HEK293 (cell line): ENCODE measurements at regions not wholly inside any gene's neighbourhood (a gene's known extent, or its start where the extent isn't known, plus 50 kb on each side); places are given as distances from the start of the nearest gene placed in this dataset.

Experiments
- CTCF ChIP-seq: fragments of 450-650 bp; formaldehyde crosslinking; IDR thresholded peaks from 2 replicates; pipeline ENCODE4 v1.5.1; 2016; ENCODE audit warnings: missing biosample characterization, missing genetic modification characterization
- KLF8 ChIP-seq: fragments of 450-650 bp; formaldehyde crosslinking; IDR thresholded peaks from 2 replicates; pipeline ENCODE4 v1.5.1; 2016; ENCODE audit warnings: missing biosample characterization, missing genetic modification characterization
- PRDM4 ChIP-seq: fragments of 450-650 bp; formaldehyde crosslinking; IDR thresholded peaks from 2 replicates; pipeline ENCODE4 v1.5.1; 2017; ENCODE audit warnings: missing biosample characterization, missing genetic modification characterization
- YY1 ChIP-seq: fragments of 450-650 bp; formaldehyde crosslinking; IDR thresholded peaks from 2 replicates; pipeline ENCODE4 v1.5.1; 2018; ENCODE audit warnings: missing biosample characterization, missing genetic modification characterization
- ZBTB17 ChIP-seq: fragments of 450-650 bp; formaldehyde crosslinking; IDR thresholded peaks from 2 replicates; pipeline ENCODE4 v1.5.1; 2016; ENCODE audit warnings: missing biosample characterization, missing genetic modification characterization
- ZNF146 ChIP-seq: fragments of 450-650 bp; formaldehyde crosslinking; IDR thresholded peaks from 2 replicates; pipeline ENCODE4 v1.5.1; 2016; ENCODE audit warnings: missing biosample characterization, missing genetic modification characterization
- ZNF211 ChIP-seq: fragments of 450-650 bp; formaldehyde crosslinking; IDR thresholded peaks from 2 replicates; pipeline ENCODE4 v1.5.1; 2016; ENCODE audit warnings: low read depth, missing biosample characterization, missing genetic modification characterization
- ZNF274 ChIP-seq, 2 experiments: fragments of 200-500 bp in 1 of 2; fragments of 450-650 bp in 1 of 2; sonication (Bioruptor generic) in 1 of 2; formaldehyde crosslinking in 1 of 2; IDR thresholded peaks; 2 replicates each; pipeline versions ENCODE4 v1.5.1 to v1.6.1; 2014 to 2016; ENCODE audit warnings: borderline replicate concordance in 1 of 2, inconsistent platforms in 1 of 2, low read length in 1 of 2, missing biosample characterization in 1 of 2, missing genetic modification characterization in 1 of 2
- ZNF398 ChIP-seq: fragments of 450-650 bp; formaldehyde crosslinking; IDR thresholded peaks from 2 replicates; pipeline ENCODE4 v1.5.1; 2017; ENCODE audit warnings: missing biosample characterization, missing genetic modification characterization
- ZNF518A ChIP-seq: fragments of 450-650 bp; formaldehyde crosslinking; conservative IDR thresholded peaks from 2 replicates; pipeline ENCODE4 v1.5.1; 2016; ENCODE audit warnings: low read depth, missing biosample characterization, missing genetic modification characterization
- ZNF768 ChIP-seq: fragments of 450-650 bp; formaldehyde crosslinking; IDR thresholded peaks from 2 replicates; pipeline ENCODE4 v1.5.1; 2018; ENCODE audit warnings: missing biosample characterization, mild to moderate bottlenecking, missing genetic modification characterization
- ZNF843 ChIP-seq: fragments of 450-650 bp; formaldehyde crosslinking; IDR thresholded peaks from 2 replicates; pipeline ENCODE4 v1.5.1; 2016; ENCODE audit warnings: missing biosample characterization, missing genetic modification characterization
- ZSCAN16 ChIP-seq: fragments of 450-650 bp; formaldehyde crosslinking; IDR thresholded peaks from 2 replicates; pipeline ENCODE4 v1.5.1; 2016; ENCODE audit warnings: missing biosample characterization, missing genetic modification characterization

- TF ChIP-seq YY1 (tag by site-specific recombination) (no peak), ZNF843 (tag by site-specific recombination) (no peak), ZNF211 (no peak), ZSCAN16 (no peak), CTCF (tag by site-specific recombination) (no peak), ZNF398 (tag by site-specific recombination) (no peak), ZNF146 (tag by site-specific recombination) (no peak), KLF8 (tag by site-specific recombination) (no peak), PRDM4 (tag by site-specific recombination) (no peak), ZNF274 (IDR thresholded peaks at IDR 0.05; ENCODE audit: low read length) (no peak), ZNF274 (tag by site-specific recombination; IDR thresholded peaks at IDR 0.05; ENCODE audit: borderline replicate concordance) (no peak), ZBTB17 (tag by site-specific recombination) (no peak), ZNF518A (tag by site-specific recombination) (no peak), ZNF768 (no peak)
These were observed 146.7 kb upstream of the NPY start for GRCh38 chr7:24137338-24137737.
